ENCODE measurements at regions not wholly inside any gene's neighbourhood (a gene's known extent, or its start where the extent isn't known, plus 50 kb on each side); places are given as distances from the start of the nearest gene placed in this dataset.

DNA sequence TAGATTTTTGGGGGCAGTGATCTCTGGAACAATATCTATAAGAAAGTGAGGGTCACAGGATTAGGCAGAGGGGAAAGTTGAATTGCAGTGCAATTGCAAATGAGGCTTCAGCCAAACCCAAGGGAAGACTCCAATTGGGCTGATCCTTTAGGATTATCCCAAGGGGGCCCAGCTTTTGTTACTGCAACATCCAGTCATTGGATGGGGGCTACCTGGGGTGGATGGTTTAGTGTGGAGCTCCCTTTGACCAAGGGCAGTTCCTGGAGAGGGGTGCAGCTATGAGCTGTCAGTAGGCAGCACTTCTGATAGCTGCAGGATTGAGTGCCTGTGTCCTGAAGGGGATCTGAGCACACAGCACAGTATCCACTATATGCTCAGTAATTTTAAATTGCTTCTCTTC, 355.2 kb upstream of the AZI2 start:
- TF ChIP-seq, protein P1, sequence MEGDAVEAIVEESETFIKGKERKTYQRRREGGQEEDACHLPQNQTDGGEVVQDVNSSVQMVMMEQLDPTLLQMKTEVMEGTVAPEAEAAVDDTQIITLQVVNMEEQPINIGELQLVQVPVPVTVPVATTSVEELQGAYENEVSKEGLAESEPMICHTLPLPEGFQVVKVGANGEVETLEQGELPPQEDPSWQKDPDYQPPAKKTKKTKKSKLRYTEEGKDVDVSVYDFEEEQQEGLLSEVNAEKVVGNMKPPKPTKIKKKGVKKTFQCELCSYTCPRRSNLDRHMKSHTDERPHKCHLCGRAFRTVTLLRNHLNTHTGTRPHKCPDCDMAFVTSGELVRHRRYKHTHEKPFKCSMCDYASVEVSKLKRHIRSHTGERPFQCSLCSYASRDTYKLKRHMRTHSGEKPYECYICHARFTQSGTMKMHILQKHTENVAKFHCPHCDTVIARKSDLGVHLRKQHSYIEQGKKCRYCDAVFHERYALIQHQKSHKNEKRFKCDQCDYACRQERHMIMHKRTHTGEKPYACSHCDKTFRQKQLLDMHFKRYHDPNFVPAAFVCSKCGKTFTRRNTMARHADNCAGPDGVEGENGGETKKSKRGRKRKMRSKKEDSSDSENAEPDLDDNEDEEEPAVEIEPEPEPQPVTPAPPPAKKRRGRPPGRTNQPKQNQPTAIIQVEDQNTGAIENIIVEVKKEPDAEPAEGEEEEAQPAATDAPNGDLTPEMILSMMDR (conservative IDR thresholded peaks at IDR 0.05; ENCODE audit: low read length), result no peak
- no peak for TF ChIP-seq EZH2phosphoT487 (IDR thresholded peaks at IDR 0.05; ENCODE audit: borderline replicate concordance, low read depth, low read length)

Measured in OCI-LY7 (cell line).